CD14-positive monocyte (primary cell): ENCODE measurements at regions not wholly inside any gene's neighbourhood (a gene's known extent, or its start where the extent isn't known, plus 50 kb on each side); places are given as distances from the start of the nearest gene placed in this dataset.

Experiments
- DNase-seq, 3 donors: peaks; one replicate each; pipeline ENCODE4 v3.0.0-alpha.2; 2011 to 2022
- H2AFZ ChIP-seq: 2 replicates; pipeline ENCODE4 v1.6.0; 2012; ENCODE audit warnings: mild to moderate bottlenecking, low read depth, low read length, inconsistent platforms; ENCODE audit not compliant: insufficient read depth, poor library complexity, severe bottlenecking
- H3K27ac ChIP-seq, 2 donors: 1 replicate in 1 of 2; 2 replicates in 1 of 2; pipeline ENCODE4 v1.5.1; 2012 to 2013; ENCODE audit warnings: low read length in 2 of 2, control low read depth in 1 of 2, inconsistent platforms in 1 of 2, low read depth in 1 of 2, mild to moderate bottlenecking in 1 of 2
- H3K27me3 ChIP-seq, 2 donors: one replicate each; pipeline versions ENCODE4 v1.6.0 to v1.6.1; 2011 to 2013; ENCODE audit warnings: low read length in 2 of 2; ENCODE audit not compliant: control insufficient read depth in 2 of 2, insufficient read depth in 2 of 2
- H3K36me3 ChIP-seq, 2 donors: replicated peaks in 1 of 2; 1 replicate in 1 of 2; 2 replicates in 1 of 2; pipeline versions ENCODE4 v1.5.1 to v1.6.1; 2012 to 2013; ENCODE audit warnings: low read length in 2 of 2, control low read depth in 1 of 2, inconsistent platforms in 1 of 2, mild to moderate bottlenecking in 1 of 2; ENCODE audit not compliant: insufficient read depth in 2 of 2, control insufficient read depth in 1 of 2
- H3K4me1 ChIP-seq, 2 donors: 1 replicate in 1 of 2; 2 replicates in 1 of 2; pipeline versions ENCODE4 v1.5.1 to v1.6.1; 2012 to 2013; ENCODE audit warnings: low read length in 2 of 2, control low read depth in 1 of 2, inconsistent platforms in 1 of 2, mild to moderate bottlenecking in 1 of 2, moderate library complexity in 1 of 2; ENCODE audit not compliant: insufficient read depth in 2 of 2, control insufficient read depth in 1 of 2
- H3K4me2 ChIP-seq: replicated peaks from 2 replicates; pipeline ENCODE3; 2012; ENCODE audit warnings: low read length, moderate library complexity, mild to moderate bottlenecking; ENCODE audit not compliant: poor library complexity, severe bottlenecking; ENCODE audit errors: extremely low read depth
- H3K4me3 ChIP-seq, 3 experiments: fragments of 200-600 bp in 1 of 3; sonication (generic) in 1 of 3; replicated peaks in 1 of 3; 1 replicate in 2 of 3; 2 replicates in 1 of 3; pipeline ENCODE4 v1.5.1; 2011 to 2013; ENCODE audit warnings: low read length in 3 of 3, mild to moderate bottlenecking in 3 of 3, control low read depth in 2 of 3, low read depth in 2 of 3, inconsistent platforms in 1 of 3, moderate library complexity in 1 of 3
- H3K79me2 ChIP-seq: 2 replicates; pipeline ENCODE4 v1.6.0; 2012; ENCODE audit warnings: mild to moderate bottlenecking, control low read depth, inconsistent platforms, low read length, moderate library complexity; ENCODE audit not compliant: insufficient read depth
- H3K9ac ChIP-seq: 2 replicates; pipeline ENCODE4 v1.6.0; 2017; ENCODE audit warnings: low read length, mild to moderate bottlenecking; ENCODE audit not compliant: insufficient read depth, poor library complexity, severe bottlenecking
- H3K9me3 ChIP-seq, 2 donors: replicated peaks in 1 of 2; 1 replicate in 1 of 2; 2 replicates in 1 of 2; pipeline versions ENCODE4 v1.5.1 to v1.6.1; 2012 to 2013; ENCODE audit warnings: low read length in 2 of 2, control low read depth in 1 of 2; ENCODE audit not compliant: control insufficient read depth in 1 of 2, insufficient read depth in 1 of 2
- H4K20me1 ChIP-seq: 2 replicates; pipeline ENCODE4 v1.6.0; 2012; ENCODE audit warnings: mild to moderate bottlenecking, low read length, control low read depth, moderate library complexity; ENCODE audit not compliant: insufficient read depth
- H3K27ac Mint-ChIP-seq, 7 donors: one replicate each; pipeline ENCODE4 v1.8.0; 2020; ENCODE audit warnings: mild to moderate bottlenecking in 7 of 7, mixed read lengths in 7 of 7, moderate library complexity in 6 of 7, inconsistent platforms in 2 of 7
- H3K27me3 Mint-ChIP-seq, 3 donors: one replicate each; pipeline ENCODE4 v1.8.0; 2021 to 2022; ENCODE audit warnings: low read depth in 3 of 3, mild to moderate bottlenecking in 3 of 3, mixed read lengths in 3 of 3, moderate library complexity in 3 of 3, inconsistent platforms in 1 of 3
- H3K36me3 Mint-ChIP-seq, 2 donors: one replicate each; pipeline ENCODE4 v1.8.0; 2020; ENCODE audit warnings: mixed read lengths in 2 of 2, inconsistent platforms in 1 of 2, mild to moderate bottlenecking in 1 of 2
- H3K4me1 Mint-ChIP-seq: one replicate; pipeline ENCODE4 v1.8.0; 2020; ENCODE audit warnings: mild to moderate bottlenecking, mixed read lengths
- H3K4me3 Mint-ChIP-seq, 2 donors: one replicate each; pipeline ENCODE4 v1.8.0; 2020; ENCODE audit warnings: mild to moderate bottlenecking in 2 of 2, mixed read lengths in 2 of 2, moderate library complexity in 1 of 2
- H3K9me3 Mint-ChIP-seq, 7 donors: one replicate each; pipeline ENCODE4 v1.8.0; 2020 to 2022; ENCODE audit warnings: mixed read lengths in 7 of 7, mild to moderate bottlenecking in 6 of 7, moderate library complexity in 6 of 7, inconsistent platforms in 2 of 7
- WGBS: methylation state at CpG from one replicate; pipeline ENCODE4 v1.1.5; 2013; ENCODE audit warnings: missing lambda C conversion rate; ENCODE audit not compliant: insufficient coverage; 5-methylcytosine and 5-hydroxymethylcytosine counted together
- intact Hi-C, 2 donors: fragments of 100-400 bp; cut with micrococcal nuclease; formaldehyde crosslinking; loops; one replicate each; pipeline versions ENCODE4 v1.15.0 to v1.15.1; 2023
- TF ChIP-seq, protein P1 (sequence below): fragments of 200-600 bp; IDR thresholded peaks from one replicate; pipeline ENCODE4 v1.8.0; 2022; ENCODE audit warnings: antibody characterized with exemption, mild to moderate bottlenecking

DNA sequence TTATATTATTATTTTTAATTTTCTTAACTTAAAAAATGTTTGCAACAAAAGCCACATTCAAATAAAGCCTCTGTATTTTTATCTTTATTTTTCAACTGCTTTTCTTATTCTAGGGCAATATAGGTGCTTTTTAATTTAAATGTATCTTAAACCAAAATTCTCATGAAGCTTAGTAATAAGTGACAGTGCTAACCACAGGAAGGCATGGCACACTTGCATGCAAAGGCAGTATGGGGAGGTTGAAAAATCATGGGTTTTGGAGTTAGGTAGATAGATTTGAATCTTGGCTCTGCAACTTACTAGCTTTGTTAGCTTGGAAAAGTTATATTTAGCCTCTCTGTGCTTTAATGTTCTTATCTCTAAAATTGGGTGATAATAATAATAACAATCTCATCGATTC, 458.0 kb downstream of the DMAC1 start:
- Histone ChIP-seq H2AFZ (no peak overlapping the region), H3K79me2 (no peaks in the 10 kb centered on the region), H3K36me3 (no peaks in the 10 kb centered on the region), H3K27me3 (no peaks in the 10 kb centered on the region), H3K9me3 (no peaks in the 10 kb centered on the region), H3K4me2 (no peak overlapping the region), H3K4me3 (no peak overlapping the region), H3K27ac (no peak overlapping the region), H4K20me1 (no peaks in the 10 kb centered on the region), H3K9ac (no peak overlapping the region), H3K4me1 (no peaks in the 10 kb centered on the region)
- H3K27me3 Mint-ChIP-seq = no peaks in the 10 kb centered on the region
- peaks cover 0 to 2% (median 0%) of the 10 kb centered on the region in 7 donors for H3K9me3 Mint-ChIP-seq
- H3K4me1 Mint-ChIP-seq = no peaks in the 10 kb centered on the region
- TF ChIP-seq, protein P1, sequence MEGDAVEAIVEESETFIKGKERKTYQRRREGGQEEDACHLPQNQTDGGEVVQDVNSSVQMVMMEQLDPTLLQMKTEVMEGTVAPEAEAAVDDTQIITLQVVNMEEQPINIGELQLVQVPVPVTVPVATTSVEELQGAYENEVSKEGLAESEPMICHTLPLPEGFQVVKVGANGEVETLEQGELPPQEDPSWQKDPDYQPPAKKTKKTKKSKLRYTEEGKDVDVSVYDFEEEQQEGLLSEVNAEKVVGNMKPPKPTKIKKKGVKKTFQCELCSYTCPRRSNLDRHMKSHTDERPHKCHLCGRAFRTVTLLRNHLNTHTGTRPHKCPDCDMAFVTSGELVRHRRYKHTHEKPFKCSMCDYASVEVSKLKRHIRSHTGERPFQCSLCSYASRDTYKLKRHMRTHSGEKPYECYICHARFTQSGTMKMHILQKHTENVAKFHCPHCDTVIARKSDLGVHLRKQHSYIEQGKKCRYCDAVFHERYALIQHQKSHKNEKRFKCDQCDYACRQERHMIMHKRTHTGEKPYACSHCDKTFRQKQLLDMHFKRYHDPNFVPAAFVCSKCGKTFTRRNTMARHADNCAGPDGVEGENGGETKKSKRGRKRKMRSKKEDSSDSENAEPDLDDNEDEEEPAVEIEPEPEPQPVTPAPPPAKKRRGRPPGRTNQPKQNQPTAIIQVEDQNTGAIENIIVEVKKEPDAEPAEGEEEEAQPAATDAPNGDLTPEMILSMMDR = no peak
- no CpG with 5 or more reads among the region's 1 CpG for WGBS
- H3K27ac Mint-ChIP-seq = no peak overlapping the region
- DNase-seq = no peak
- no peak overlapping the region for H3K4me3 Mint-ChIP-seq
- no peaks in the 10 kb centered on the region for H3K36me3 Mint-ChIP-seq
- intact Hi-C loops = no loop called here

DNA sequence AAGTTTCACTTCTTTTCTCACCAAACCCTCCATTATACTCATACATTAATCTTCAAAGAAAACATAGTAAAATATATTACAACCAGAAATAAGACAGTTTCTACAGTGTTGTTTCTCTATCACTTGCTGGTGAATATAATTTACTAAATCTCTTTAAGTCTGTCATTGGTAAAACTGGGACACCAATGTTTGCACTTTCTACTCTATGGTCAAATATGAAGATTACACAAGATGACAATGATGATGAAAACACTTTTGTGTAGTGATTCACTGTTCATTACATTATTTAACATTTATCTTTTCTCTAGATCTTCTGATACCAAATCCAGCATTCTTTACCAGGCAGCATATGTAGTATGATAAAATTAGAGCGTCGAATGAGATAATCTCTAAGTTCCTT, 459.1 kb downstream of the DMAC1 start:
- WGBS = no CpG with 5 or more reads among the region's 2 CpGs
- peaks cover 0 to 2% (median 0%) of the 10 kb centered on the region in 3 donors for H3K27me3 Mint-ChIP-seq
- intact Hi-C loops = no loop called here
- H3K4me2 ChIP-seq = no peak overlapping the region
- H3K4me3 ChIP-seq = no peak overlapping the region
- no peaks in the 10 kb centered on the region for H3K4me1 ChIP-seq
- no peak overlapping the region for H3K27ac ChIP-seq
- no peaks in the 10 kb centered on the region for H4K20me1 ChIP-seq
- H3K79me2 ChIP-seq = no peaks in the 10 kb centered on the region
- no peaks in the 10 kb centered on the region for H3K36me3 Mint-ChIP-seq
- H3K4me1 Mint-ChIP-seq = no peaks in the 10 kb centered on the region
- H3K27ac Mint-ChIP-seq = no peak overlapping the region
- no peaks in the 10 kb centered on the region for H3K27me3 ChIP-seq
- no peak for DNase-seq
- H3K36me3 ChIP-seq = no peaks in the 10 kb centered on the region
- no peaks in the 10 kb centered on the region for H3K9me3 ChIP-seq
- no peak overlapping the region for H2AFZ ChIP-seq
- H3K9ac ChIP-seq = no peak overlapping the region
- H3K4me3 Mint-ChIP-seq = no peak overlapping the region
- TF ChIP-seq, protein P1 = no peak
- peaks cover 0 to 2% (median 0%) of the 10 kb centered on the region in 7 donors for H3K9me3 Mint-ChIP-seq
